ENCODE measurements at regions not wholly inside any gene's neighbourhood (a gene's known extent, or its start where the extent isn't known, plus 50 kb on each side); places are given as distances from the start of the nearest gene placed in this dataset.
"Not testable (repeated sequence)": the region's sequence is repeated elsewhere in the genome, so short reads cannot be mapped to it uniquely, and the experiment has no call there.

GRCh38 chr5:97480313-97480712 is 297.3 kb upstream of the RIOK2 start:
- DNase-seq (ENCODE audit: low read depth in 2 of 2) = no peak

GRCh38 chr5:97488126-97488668 is 305.1 kb upstream of the RIOK2 start:
- DNase-seq (ENCODE audit: low read depth in 2 of 2) = no peak

- DNase-seq (ENCODE audit: low read depth in 2 of 2) = no peak
Observed at GRCh38 chr5:97489010-97489840, 306.2 kb upstream of the RIOK2 start.

- DNase-seq (ENCODE audit: low read depth in 2 of 2) = no peak
Observed at GRCh38 chr5:97494465-97494864, 311.4 kb upstream of the RIOK2 start.

- DNase-seq (ENCODE audit: low read depth in 2 of 2) = no peak
Observed at GRCh38 chr5:97495301-97495700, 312.3 kb upstream of the RIOK2 start.

GRCh38 chr5:97496037-97496436 is 313.0 kb upstream of the RIOK2 start:
- DNase-seq (ENCODE audit: low read depth in 2 of 2) = no peak

- DNase-seq (ENCODE audit: low read depth in 2 of 2) = no peak
Observed at GRCh38 chr5:97498657-97499056, 315.6 kb upstream of the RIOK2 start.

- DNase-seq (ENCODE audit: low read depth in 2 of 2) = peak in 1 of 2 donors; percentile 38
Observed at GRCh38 chr5:97499605-97500004, 316.6 kb upstream of the RIOK2 start.

- DNase-seq (ENCODE audit: low read depth in 2 of 2) = peak in 1 of 2 donors; percentile 24
Observed at GRCh38 chr5:97501286-97501964, 318.4 kb upstream of the RIOK2 start.

- DNase-seq (ENCODE audit: low read depth in 2 of 2) = no peak
Observed at GRCh38 chr5:97501965-97502305, 318.9 kb upstream of the RIOK2 start.

- DNase-seq (ENCODE audit: low read depth in 2 of 2) = no peak
Observed at GRCh38 chr5:97508864-97509263, 325.8 kb upstream of the RIOK2 start.

GRCh38 chr5:97519565-97519964 is 336.5 kb upstream of the RIOK2 start:
- DNase-seq (ENCODE audit: low read depth in 2 of 2) = not testable (repeated sequence)

GRCh38 chr5:97523336-97523735 is 340.3 kb upstream of the RIOK2 start:
- DNase-seq (ENCODE audit: low read depth in 2 of 2) = not testable (repeated sequence)

- DNase-seq (ENCODE audit: low read depth in 2 of 2) = no peak
Observed at GRCh38 chr5:97525780-97526179, 342.7 kb upstream of the RIOK2 start.

- DNase-seq (ENCODE audit: low read depth in 2 of 2) = peak in 1 of 2 donors; percentile 87
Observed at GRCh38 chr5:97528941-97529340, 345.9 kb upstream of the RIOK2 start.

- peak in 1 of 2 donors; percentile 37 for DNase-seq (ENCODE audit: low read depth in 2 of 2)
Observed at GRCh38 chr5:97529354-97529985, 346.4 kb upstream of the RIOK2 start.

GRCh38 chr5:97531549-97531948 is 348.5 kb upstream of the RIOK2 start:
- DNase-seq (ENCODE audit: low read depth in 2 of 2) = no peak

GRCh38 chr5:97534166-97534565 is 351.1 kb upstream of the RIOK2 start:
- peak; percentile 59 to 86 for DNase-seq (ENCODE audit: low read depth in 2 of 2)

- DNase-seq (ENCODE audit: low read depth in 2 of 2) = no peak
Observed at GRCh38 chr5:97536683-97537082, 353.6 kb upstream of the RIOK2 start.

GRCh38 chr5:97538912-97539311 is 355.9 kb upstream of the RIOK2 start:
- DNase-seq (ENCODE audit: low read depth in 2 of 2) = peak; percentile 1 to 79

- DNase-seq (ENCODE audit: low read depth in 2 of 2) = no peak
Observed at GRCh38 chr5:97541864-97542263, 358.8 kb upstream of the RIOK2 start.

- no peak for DNase-seq (ENCODE audit: low read depth in 2 of 2)
Observed at GRCh38 chr5:97542469-97542868, 359.4 kb upstream of the RIOK2 start.
